GM19239 (cell line): ENCODE measurements at regions not wholly inside any gene's neighbourhood (a gene's known extent, or its start where the extent isn't known, plus 50 kb on each side); places are given as distances from the start of the nearest gene placed in this dataset.
"Not testable (repeated sequence)": the region's sequence is repeated elsewhere in the genome, so short reads cannot be mapped to it uniquely, and the experiment has no call there.

Source experiments
- DNase-seq: peaks from one replicate; pipeline ENCODE4 v3.0.0; 2011; ENCODE audit warnings: low spot score; ENCODE audit not compliant: insufficient read length
- FAIRE-seq: peaks from 2 replicates; lab custom pipeline; 2011; peaks lifted over from hg19 to GRCh38; lab: Jason Lieb, UNC

- DNase-seq (no peak), FAIRE-seq (no peak)
Observed at GRCh38 chr14:52202151-52202550, 65.3 kb upstream of the PTGDR start.

DNA sequence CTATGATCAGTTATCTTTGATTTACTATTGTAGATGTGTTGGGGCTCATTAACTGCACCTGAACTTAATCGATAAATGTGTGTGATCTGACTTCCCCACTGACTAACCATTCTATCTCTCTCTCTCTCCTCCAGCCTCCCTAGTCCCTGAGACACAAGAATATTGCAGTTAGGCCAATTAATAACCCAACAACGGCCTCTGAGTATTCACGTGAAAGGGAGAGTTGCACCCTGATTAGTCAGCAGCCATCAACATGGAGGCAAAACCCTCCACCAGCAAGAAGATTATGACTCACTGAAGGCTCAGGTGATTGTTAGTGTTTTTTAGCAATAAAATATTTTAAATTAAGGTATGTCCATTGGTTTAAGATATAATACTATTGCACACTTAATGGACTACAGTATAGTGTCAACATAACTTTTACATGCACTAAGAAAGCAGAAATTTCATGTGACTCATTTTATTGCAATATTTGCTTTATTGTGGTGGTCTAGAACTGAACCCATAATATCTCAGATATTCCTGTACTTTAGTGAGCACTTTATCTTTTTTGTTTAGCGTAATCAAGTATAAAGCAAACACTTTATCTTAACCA, 77.1 kb upstream of the PTGDR start:
- DNase-seq = no peak
- no peak for FAIRE-seq

- FAIRE-seq = peak; percentile 51
- no peak for DNase-seq
Observed at GRCh38 chr14:52189325-52189724, 78.2 kb upstream of the PTGDR start.

DNA sequence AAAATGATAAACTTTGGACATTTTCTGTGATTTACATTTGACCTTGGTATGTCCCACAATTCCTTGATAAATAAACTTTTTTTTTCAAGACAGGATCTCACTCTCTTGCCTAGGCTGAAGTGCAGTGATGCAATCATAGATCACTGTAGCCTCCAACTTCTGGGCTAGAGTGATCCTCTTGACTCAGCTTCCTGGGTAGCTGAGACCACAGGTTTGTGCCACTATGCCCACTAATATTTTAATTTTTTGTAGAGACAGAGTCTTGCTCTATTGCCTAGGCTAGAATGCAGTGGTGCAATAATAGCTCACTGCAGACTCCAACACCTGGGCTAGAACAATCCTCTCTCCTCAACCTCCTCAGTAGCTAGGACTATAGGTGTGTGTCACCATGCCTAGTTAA, 79.1 kb upstream of the PTGDR start:
- DNase-seq (no peak), FAIRE-seq (no peak)

GRCh38 chr14:52185178-52185577, 82.3 kb upstream of the PTGDR start:
- FAIRE-seq (no peak), DNase-seq (no peak)

GRCh38 chr14:52182853-52183252, 84.6 kb upstream of the PTGDR start:
- DNase-seq (no peak), FAIRE-seq (no peak)

DNA sequence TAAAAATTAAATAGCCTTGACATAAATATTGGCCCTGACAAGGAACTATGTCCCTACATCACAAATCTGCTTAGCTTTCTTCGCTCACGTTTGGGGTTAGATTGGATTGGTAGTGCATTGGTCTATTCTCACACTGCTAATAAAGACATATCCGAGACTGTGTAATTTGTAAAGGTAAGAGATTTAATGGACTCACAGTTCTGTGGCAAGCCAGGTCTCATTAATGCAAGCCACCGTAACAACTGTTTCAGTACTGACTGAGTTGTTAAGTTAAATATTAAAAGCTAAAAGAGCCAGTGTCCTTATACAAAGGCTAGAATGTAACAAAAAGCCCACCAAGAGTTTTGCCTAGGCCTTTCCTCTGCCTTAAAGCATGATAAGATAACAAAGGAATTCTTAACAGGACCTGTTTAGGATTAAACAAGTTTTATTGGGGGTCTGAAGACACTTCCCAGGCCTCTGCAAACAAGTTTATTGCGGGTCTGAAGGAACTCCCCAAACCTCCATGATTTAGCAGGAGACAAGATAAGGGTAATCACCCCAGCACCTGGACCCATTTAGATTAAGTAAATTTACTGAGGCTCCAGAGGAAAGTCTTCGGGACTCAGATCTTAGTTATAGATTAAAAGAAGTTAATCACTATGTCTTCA, 88.2 kb upstream of the PTGDR start:
- DNase-seq (no peak), FAIRE-seq (no peak)

DNA sequence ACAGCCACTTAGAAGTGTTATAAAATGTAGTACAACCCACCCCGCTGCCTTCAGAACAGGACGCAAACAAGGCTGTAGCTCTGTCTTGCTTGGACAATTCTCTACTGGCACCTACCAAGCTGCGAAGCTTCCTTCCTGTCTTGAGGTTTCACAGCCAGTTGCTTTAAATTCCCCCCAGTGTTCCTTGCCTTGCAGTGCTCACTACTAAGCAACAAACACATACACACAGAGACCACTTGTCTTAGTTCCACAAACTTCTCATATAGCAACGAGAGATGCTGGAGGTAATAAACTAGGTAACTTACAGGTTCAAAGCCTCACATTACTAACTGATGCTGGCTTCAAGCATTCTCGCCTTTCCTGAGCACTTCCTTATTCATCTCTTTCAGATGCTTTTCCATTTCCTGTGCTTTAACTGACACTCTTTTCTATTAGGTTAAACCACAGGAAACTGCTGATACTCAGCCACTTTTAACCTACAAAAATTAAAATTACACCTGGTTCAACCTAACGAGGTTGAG, 91.5 kb upstream of the PTGDR start:
- DNase-seq (peak; percentile 17), FAIRE-seq (peak; percentile 98)

GRCh38 chr14:52171932-52172331, 95.6 kb upstream of the PTGDR start:
- not testable (repeated sequence) for FAIRE-seq, DNase-seq

GRCh38 chr14:52166822-52167221, 98.0 kb upstream of the NID2 start:
- no peak for FAIRE-seq
- DNase-seq = no peak

GRCh38 chr14:52155651-52156213, 86.9 kb upstream of the NID2 start:
- FAIRE-seq (no peak), DNase-seq (no peak)

DNA sequence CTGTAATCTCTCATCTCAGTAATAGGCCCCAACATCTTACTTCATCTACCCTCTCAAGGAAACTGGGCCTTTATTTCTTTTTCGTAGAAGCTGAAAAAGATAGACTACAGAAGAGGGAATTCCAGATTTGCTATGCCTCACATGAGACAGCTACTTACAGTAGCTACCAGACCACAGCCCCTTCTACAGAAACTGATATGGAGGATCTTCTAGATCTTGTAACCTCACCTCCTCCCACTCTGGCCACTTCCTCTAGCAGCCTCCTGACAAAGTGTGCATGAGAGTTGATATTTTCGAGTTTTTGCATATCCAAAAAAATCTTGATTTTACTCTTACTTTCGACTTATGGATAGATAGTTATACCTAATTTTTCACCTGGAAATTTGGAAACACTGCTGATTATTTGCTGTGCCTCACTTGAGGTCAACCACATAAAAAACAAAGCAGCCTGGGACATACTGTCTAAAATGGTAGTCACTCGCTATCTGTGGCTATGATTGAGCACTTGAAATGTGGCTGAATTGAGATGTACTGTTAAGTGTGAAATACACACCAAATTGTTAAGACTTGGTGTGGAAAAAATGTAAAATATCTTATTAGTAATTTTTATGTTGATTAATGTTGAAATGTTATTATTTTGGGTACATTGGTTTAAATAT, 86.3 kb upstream of the NID2 start:
- FAIRE-seq = peak; percentile 14
- no peak for DNase-seq

DNA sequence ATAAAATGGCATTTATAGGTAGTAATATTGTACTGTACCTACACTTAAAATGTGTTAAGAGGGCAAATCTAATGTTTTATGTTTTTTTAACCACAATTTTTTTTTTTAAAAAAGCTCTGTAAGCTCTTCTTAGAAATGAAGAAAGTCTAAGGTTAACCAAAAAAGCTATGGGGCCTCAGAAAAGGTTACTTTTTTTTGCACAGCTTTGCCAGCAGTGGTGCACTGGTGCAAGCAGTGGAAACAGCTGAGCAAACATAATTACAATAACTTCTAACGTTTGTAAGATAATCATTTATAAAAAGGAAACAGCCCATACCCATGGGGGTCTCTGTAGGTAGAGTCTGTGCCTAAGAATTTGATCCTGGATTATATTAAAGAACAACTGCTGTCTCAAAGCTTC, 85.1 kb upstream of the NID2 start:
- no peak for DNase-seq
- no peak for FAIRE-seq

DNA sequence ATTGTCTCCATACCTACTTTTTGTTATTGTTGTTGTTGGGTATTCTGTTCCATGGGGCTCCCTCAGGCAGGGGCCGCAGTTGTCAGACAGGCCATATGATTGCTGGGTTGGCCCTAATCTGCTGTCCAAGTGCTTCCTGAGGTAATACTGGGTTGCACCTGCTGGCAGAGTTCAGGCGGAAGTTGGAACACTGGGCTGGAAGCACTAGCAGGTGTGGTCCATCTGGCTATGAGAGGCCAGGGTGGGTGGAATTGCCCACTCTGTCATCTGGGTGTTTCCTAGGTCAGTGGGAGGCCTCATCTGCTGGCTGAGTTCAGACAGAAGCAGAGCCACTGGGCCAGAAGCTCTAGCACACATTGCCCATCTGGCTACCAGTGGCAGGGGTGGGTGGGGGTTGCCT, 81.3 kb upstream of the NID2 start:
- FAIRE-seq (no peak), DNase-seq (no peak)

- no peak for DNase-seq
- no peak for FAIRE-seq
Observed at GRCh38 chr14:52148371-52148770, 79.5 kb upstream of the NID2 start.

- FAIRE-seq = no peak
Observed at GRCh38 chr14:52146504-52146903, 77.6 kb upstream of the NID2 start.

GRCh38 chr14:52144099-52144498, 75.2 kb upstream of the NID2 start:
- not testable (repeated sequence) for FAIRE-seq

More at GRCh38 chr14:52146504-52146903, 77.6 kb upstream of the NID2 start:
- no peak for DNase-seq

GRCh38 chr14:52142504-52142903, 73.6 kb upstream of the NID2 start:
- DNase-seq (no peak), FAIRE-seq (no peak)

More at GRCh38 chr14:52144099-52144498, 75.2 kb upstream of the NID2 start:
- not testable (repeated sequence) for DNase-seq

- DNase-seq = no peak
- FAIRE-seq = no peak
Observed at GRCh38 chr14:52131640-52132320, 62.9 kb upstream of the NID2 start.

GRCh38 chr14:52129721-52130120, 60.9 kb upstream of the NID2 start:
- no peak for FAIRE-seq

More at GRCh38 chr14:52129721-52130120, 60.9 kb upstream of the NID2 start:
- no peak for DNase-seq
